ENCODE measurements at regions not wholly inside any gene's neighbourhood (a gene's known extent, or its start where the extent isn't known, plus 50 kb on each side); places are given as distances from the start of the nearest gene placed in this dataset.

DNA sequence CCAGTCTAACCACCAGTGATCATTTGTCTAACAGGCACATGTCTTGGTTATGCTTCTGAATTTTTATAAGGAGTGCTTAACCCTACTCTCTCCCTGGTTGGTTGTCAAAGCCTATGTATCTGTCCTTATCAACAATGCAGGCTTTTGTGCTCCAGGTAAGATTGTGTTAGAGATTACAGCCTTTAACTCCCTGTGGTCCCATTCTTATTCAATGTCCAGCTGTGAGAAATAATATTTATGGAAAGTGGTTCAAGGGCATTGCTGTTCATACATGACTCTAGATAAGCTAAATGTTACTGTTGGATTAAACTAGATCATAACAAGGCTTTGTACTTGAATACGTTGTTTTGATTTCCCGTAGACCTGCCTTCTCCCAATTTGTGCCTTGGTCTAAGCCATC lies 146.1 kb upstream of the TSC22D2 start:
- no peak for TF ChIP-seq CTCF (conservative IDR thresholded peaks at IDR 0.05 in 1 of 2, IDR thresholded peaks at IDR 0.05 in 1 of 2; ENCODE audit: low read depth in 1 of 2, low read length in 2 of 2)
- no peak for TF ChIP-seq EZH2 (IDR thresholded peaks at IDR 0.05; ENCODE audit: low read length, missing control alignments)

Data from fibroblast of lung (primary cell).